Nephron (organoid): ENCODE measurements at regions not wholly inside any gene's neighbourhood (a gene's known extent, or its start where the extent isn't known, plus 50 kb on each side); places are given as distances from the start of the nearest gene placed in this dataset.

Experiments
- H3K27ac Mint-ChIP-seq, 3 experiments: 2 replicates each; pipeline ENCODE4 v1.8.0; 2020; ENCODE audit warnings: mixed read lengths in 3 of 3, mild to moderate bottlenecking in 2 of 3, moderate library complexity in 1 of 3
- H3K27me3 Mint-ChIP-seq: 2 replicates; pipeline ENCODE4 v1.8.0; 2021; ENCODE audit warnings: low read depth, mild to moderate bottlenecking, moderate library complexity, mixed read lengths
- H3K36me3 Mint-ChIP-seq: 2 replicates; pipeline ENCODE4 v1.8.0; 2020; ENCODE audit warnings: low read depth, mixed read lengths
- H3K4me1 Mint-ChIP-seq: 2 replicates; pipeline ENCODE4 v1.8.0; 2020; ENCODE audit warnings: mixed read lengths
- H3K4me3 Mint-ChIP-seq, 3 experiments: 2 replicates each; pipeline ENCODE4 v1.8.0; 2020; ENCODE audit warnings: mild to moderate bottlenecking in 3 of 3, mixed read lengths in 3 of 3, moderate library complexity in 2 of 3
- H3K9me3 Mint-ChIP-seq: 2 replicates; pipeline ENCODE4 v1.8.0; 2020; ENCODE audit warnings: mixed read lengths
- CTCF ChIP-seq, 3 experiments: fragments of 200-600 bp; sonication (generic); IDR thresholded peaks; one replicate each; pipeline ENCODE4 v1.5.0; 2021; ENCODE audit warnings: antibody characterized with exemption in 3 of 3; ENCODE audit not compliant: unreplicated experiment in 3 of 3

- Mint-ChIP-seq H3K27me3 (no peaks in the 10 kb centered on the region), H3K27ac (no peak overlapping the region), H3K4me1 (no peaks in the 10 kb centered on the region), H3K36me3 (no peaks in the 10 kb centered on the region), H3K9me3 (no peaks in the 10 kb centered on the region), H3K4me3 (no peak overlapping the region)
- TF ChIP-seq CTCF (IDR thresholded peaks at IDR 0.05; ENCODE audit: unreplicated experiment in 3 of 3) = no peak
These were observed 90.4 kb upstream of the PCDH10 start for GRCh38 chr4:133058701-133059100.

DNA sequence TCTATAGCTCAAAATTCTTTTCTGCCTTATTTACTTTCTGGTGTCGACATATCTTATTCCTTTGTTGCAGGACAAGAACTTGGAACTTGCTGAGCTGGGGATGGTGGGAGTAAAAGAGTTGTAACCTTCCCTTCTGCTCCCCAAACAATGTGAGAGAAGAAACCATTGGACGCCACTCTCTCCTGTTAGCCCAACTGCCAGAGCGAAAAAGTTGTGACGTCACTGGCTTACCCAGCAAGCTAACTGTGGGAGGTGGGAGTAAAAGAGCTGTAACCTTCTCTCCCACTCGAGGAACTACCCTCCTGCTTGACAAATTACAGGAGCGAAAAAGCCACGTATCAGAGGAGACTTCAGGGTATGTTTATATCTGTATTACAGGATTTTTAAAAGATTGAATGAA is 90.0 kb upstream of the PCDH10 start:
- Mint-ChIP-seq H3K27me3 (no peaks in the 10 kb centered on the region), H3K4me3 (no peak overlapping the region), H3K36me3 (no peaks in the 10 kb centered on the region), H3K4me1 (no peaks in the 10 kb centered on the region), H3K27ac (no peak overlapping the region), H3K9me3 (no peaks in the 10 kb centered on the region)
- TF ChIP-seq CTCF (IDR thresholded peaks at IDR 0.05; ENCODE audit: unreplicated experiment in 3 of 3) = no peak

DNA sequence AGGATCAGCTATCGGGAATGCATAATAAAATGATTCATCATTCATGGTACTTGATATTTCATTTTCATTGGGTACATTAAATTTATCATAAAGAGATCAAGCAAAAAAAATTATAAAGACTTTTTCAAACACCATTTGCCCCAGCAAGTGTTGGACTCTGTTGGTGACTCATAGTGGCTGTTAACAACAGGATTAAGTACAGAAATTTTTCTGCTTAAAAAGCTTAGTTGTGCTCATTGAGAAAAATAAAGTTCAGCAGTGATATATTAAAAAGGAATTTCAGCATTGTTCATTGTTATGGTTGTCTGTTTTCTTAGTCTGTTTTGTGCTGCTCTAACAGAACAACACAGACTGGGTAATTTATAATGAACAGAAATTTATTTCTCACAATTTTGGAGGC is 86.2 kb upstream of the PCDH10 start:
- TF ChIP-seq CTCF (IDR thresholded peaks at IDR 0.05; ENCODE audit: unreplicated experiment in 3 of 3) = no peak
- H3K4me1 Mint-ChIP-seq = no peaks in the 10 kb centered on the region
- H3K27me3 Mint-ChIP-seq = no peaks in the 10 kb centered on the region
- no peak overlapping the region for H3K4me3 Mint-ChIP-seq
- H3K27ac Mint-ChIP-seq = no peak overlapping the region
- H3K36me3 Mint-ChIP-seq = no peaks in the 10 kb centered on the region
- H3K9me3 Mint-ChIP-seq = peaks cover 5% of the 10 kb centered on the region

- Mint-ChIP-seq H3K4me3 (no peak overlapping the region), H3K9me3 (peaks cover 32% of the 10 kb centered on the region)
These were observed 81.0 kb upstream of the PCDH10 start for GRCh38 chr4:133068083-133068482.

GRCh38 chr4:133081246-133081645 is 67.8 kb upstream of the PCDH10 start:
- no peaks in the 10 kb centered on the region for H3K4me1 Mint-ChIP-seq
- no peak overlapping the region for H3K4me3 Mint-ChIP-seq
- TF ChIP-seq CTCF (IDR thresholded peaks at IDR 0.05; ENCODE audit: unreplicated experiment in 3 of 3) = no peak
- H3K9me3 Mint-ChIP-seq = peaks cover 8% of the 10 kb centered on the region
- H3K27ac Mint-ChIP-seq = no peak overlapping the region
- no peaks in the 10 kb centered on the region for H3K36me3 Mint-ChIP-seq
- H3K27me3 Mint-ChIP-seq = no peaks in the 10 kb centered on the region

More at GRCh38 chr4:133068083-133068482, 81.0 kb upstream of the PCDH10 start:
- Mint-ChIP-seq H3K36me3 (peaks cover 7% of the 10 kb centered on the region), H3K4me1 (no peaks in the 10 kb centered on the region), H3K27me3 (peaks cover 2% of the 10 kb centered on the region), H3K27ac (no peak overlapping the region)
- no peak for TF ChIP-seq CTCF (IDR thresholded peaks at IDR 0.05; ENCODE audit: unreplicated experiment in 3 of 3)

- H3K4me1 Mint-ChIP-seq = no peaks in the 10 kb centered on the region
- TF ChIP-seq CTCF (IDR thresholded peaks at IDR 0.05; ENCODE audit: unreplicated experiment in 3 of 3) = no peak
- H3K4me3 Mint-ChIP-seq = no peak overlapping the region
- no peaks in the 10 kb centered on the region for H3K27me3 Mint-ChIP-seq
- H3K9me3 Mint-ChIP-seq = no peaks in the 10 kb centered on the region
- no peaks in the 10 kb centered on the region for H3K36me3 Mint-ChIP-seq
- no peak overlapping the region for H3K27ac Mint-ChIP-seq
These were observed 64.7 kb upstream of the PCDH10 start for GRCh38 chr4:133084421-133084820.
